ENCODE measurements at regions not wholly inside any gene's neighbourhood (a gene's known extent, or its start where the extent isn't known, plus 50 kb on each side); places are given as distances from the start of the nearest gene placed in this dataset.
A peak's percentile ranks its signal among the peaks of the same experiment; 100 is the strongest.

DNA sequence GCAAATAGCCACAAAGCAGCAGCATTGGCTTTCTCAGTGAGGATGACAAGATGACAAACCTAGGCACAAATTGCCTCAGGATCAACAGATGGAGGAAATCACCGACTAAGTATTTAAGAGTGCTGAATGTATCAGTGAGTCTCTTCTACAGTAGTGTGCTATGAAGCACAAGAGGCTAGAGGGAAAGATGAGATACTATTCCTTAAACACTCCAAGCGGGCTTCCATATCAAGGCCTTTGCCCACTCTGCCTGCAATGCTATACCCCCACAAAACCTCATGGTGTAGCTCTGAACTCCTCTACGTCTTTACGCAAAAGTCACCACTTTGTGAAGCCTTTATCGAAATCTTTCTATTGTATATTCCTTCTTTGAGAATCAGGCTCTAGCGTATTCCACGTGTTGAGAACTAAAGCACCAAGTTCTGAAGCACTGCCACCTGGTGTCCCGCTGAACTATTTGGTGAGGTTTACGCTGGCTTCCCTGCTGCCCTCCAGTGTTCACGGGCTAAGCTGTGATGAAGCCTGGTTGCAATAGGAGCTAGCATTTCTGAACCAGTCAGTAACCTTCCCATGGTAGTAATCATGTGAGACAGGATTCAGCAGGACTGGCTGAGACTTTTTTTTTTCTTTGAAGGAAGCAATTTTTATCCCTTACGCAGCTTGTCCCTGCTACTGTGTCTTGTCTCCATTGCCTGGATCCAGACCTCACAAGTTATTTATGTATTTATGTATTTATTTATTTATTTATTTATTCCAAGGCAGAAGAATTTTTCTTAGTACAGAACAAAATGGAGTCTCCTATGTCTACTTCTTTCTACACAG lies 426.5 kb upstream of the OR4E1 start:
- Mint-ChIP-seq H3K4me3 (no peak overlapping the region), H3K36me3 (ENCODE audit: low read depth) (no peaks in the 10 kb centered on the region), H3K4me1 (peaks cover 56% of the 10 kb centered on the region), H3K9me3 (no peaks in the 10 kb centered on the region), H3K27ac (no peak overlapping the region), H3K27me3 (no peaks in the 10 kb centered on the region)
- POLR2A ChIA-PET = interaction anchor here (0.6 kb wide), 1 partner anchor 53 kb away, joined by 3 read pairs; no protein-coding TSS in a partner anchor
- CTCF ChIA-PET = interaction anchor here (0.9 to 4.2 kb wide), 17 partner anchors 11 to 457 kb away, joined by 3 to 22 read pairs (median 5); no protein-coding TSS in a partner anchor
- DNase-seq = peak; percentile 66

DNA sequence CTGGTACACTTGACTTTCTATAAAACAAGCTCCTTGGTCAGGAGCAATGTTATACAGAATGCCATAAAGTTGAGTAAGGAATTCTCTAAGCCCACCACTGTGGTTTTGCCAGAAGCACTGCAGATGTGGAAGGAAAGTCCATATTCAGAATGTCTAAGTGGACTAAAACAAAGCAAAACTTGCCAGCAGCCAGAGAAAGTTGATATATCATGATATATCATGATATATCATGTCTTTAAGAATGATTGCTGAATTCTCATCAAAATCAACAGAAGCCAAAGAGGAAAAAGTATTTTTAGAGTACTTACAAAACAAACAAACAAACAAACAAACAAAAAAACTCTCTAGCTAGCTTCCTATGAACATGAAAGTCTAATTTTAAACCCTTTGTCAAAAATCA lies 424.8 kb upstream of the OR4E1 start:
- Mint-ChIP-seq H3K27me3 (no peaks in the 10 kb centered on the region), H3K4me3 (no peak overlapping the region), H3K9me3 (no peaks in the 10 kb centered on the region), H3K27ac (peak overlapping the region; percentile 89), H3K36me3 (ENCODE audit: low read depth) (no peaks in the 10 kb centered on the region), H3K4me1 (peaks cover 61% of the 10 kb centered on the region)
- no peak for DNase-seq
- ChIA-PET CTCF (interaction anchor here (0.6 to 4.2 kb wide), 10 partner anchors 12 to 458 kb away, joined by 3 to 22 read pairs (median 4); no protein-coding TSS in a partner anchor), POLR2A (interaction anchor here (0.6 to 3.3 kb wide), 5 partner anchors 9 to 457 kb away, joined by 3 to 14 read pairs (median 3); no protein-coding TSS in a partner anchor)

DNA sequence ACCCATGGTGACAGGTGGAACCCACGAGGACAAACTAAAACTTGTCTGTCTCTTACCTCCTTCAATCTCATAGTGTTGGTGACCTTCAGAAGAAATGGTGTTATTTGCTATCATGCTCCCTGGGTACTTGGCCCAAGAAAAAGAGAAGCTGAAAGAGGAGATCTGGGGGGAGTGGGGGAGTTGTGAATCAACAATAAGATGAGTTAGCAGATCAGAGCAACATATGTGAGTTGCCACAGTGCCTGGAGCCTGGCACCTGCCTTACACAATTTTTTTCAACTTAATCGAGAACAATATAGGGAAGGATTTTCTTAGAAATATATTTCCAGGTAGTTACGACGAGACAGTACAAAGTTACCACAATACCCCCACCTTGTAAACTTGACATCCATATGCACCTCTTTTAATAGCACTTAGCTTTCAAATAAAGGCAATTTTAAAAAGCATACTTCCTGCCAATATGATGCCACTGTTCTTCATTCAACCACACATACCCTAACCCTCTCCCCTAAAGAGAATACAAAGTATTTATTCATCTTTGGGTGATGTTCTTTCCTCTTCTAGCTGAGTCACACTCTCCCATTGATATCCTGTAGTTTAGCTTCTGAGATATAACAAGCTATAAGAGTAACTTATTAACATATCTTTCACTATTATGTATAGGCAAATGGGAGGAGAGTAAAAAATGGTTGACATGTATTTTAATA lies 424.1 kb upstream of the OR4E1 start:
- H3K27me3 Mint-ChIP-seq = no peaks in the 10 kb centered on the region
- H3K4me3 Mint-ChIP-seq = peak overlapping the region; percentile 66
- H3K27ac Mint-ChIP-seq = peak overlapping the region; percentile 89
- H3K36me3 Mint-ChIP-seq (ENCODE audit: low read depth) = no peaks in the 10 kb centered on the region
- POLR2A ChIA-PET = interaction anchor here (0.6 to 3.3 kb wide), 6 partner anchors 8 to 458 kb away, joined by 3 to 14 read pairs (median 3); no protein-coding TSS in a partner anchor
- no peak for DNase-seq
- H3K4me1 Mint-ChIP-seq = peaks cover 64% of the 10 kb centered on the region
- no peaks in the 10 kb centered on the region for H3K9me3 Mint-ChIP-seq
- CTCF ChIA-PET = interaction anchor here (0.6 to 4.2 kb wide), 11 partner anchors 11 to 459 kb away, joined by 3 to 22 read pairs (median 4); no protein-coding TSS in a partner anchor

DNA sequence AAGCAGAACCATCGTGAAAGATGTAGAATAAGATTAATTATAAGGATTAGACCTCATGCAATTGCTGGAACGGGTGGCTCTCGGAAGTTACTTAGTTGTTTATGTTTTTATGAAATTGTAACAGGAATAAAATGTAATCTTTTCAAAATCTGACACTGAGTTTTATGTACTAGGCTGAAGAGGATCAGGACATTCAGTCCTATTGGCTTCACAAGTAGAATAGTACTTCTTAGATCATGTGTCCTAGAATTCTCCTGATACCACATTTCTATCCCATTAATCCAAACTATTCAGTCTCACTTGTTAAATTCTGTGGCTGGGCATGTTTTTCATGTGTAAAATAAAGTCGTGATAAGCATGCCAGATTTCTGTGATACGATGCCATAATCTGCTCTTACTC lies 423.5 kb upstream of the OR4E1 start:
- DNase-seq = no peak
- Mint-ChIP-seq H3K27ac (peak overlapping the region; percentile 89), H3K9me3 (no peaks in the 10 kb centered on the region), H3K27me3 (no peaks in the 10 kb centered on the region), H3K4me1 (peaks cover 64% of the 10 kb centered on the region), H3K36me3 (ENCODE audit: low read depth) (no peaks in the 10 kb centered on the region), H3K4me3 (peak overlapping the region; percentile 66)
- ChIA-PET CTCF (interaction anchor here (1.1 to 4.2 kb wide), 4 partner anchors 10 to 459 kb away, joined by 4 to 19 read pairs (median 8); no protein-coding TSS in a partner anchor), POLR2A (interaction anchor here (1.0 to 3.3 kb wide), 9 partner anchors 26 to 473 kb away, joined by 3 to 14 read pairs (median 4); no protein-coding TSS in a partner anchor)

DNA sequence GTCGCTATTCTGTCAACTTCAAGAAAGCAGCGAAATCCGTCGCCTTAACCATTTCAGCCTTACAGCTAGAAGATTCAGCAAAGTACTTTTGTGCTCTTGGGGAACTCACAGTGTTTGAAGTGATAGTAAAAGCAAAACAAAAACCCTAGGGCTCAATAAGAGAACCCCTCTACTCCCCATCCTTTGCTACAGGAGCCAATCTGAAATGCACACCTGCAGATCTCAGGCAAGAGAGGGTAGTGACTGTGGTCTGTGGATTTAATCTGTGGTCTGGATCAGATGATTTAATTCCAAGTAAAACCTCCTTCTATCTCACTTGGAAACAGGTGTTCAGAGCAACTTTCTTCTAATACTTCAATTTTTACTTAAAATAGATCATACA lies 422.9 kb upstream of the OR4E1 start:
- H3K4me3 Mint-ChIP-seq = peak overlapping the region; percentile 66
- no peaks in the 10 kb centered on the region for H3K27me3 Mint-ChIP-seq
- no peaks in the 10 kb centered on the region for H3K36me3 Mint-ChIP-seq (ENCODE audit: low read depth)
- ChIA-PET POLR2A (interaction anchor here (1.0 to 3.3 kb wide), 10 partner anchors 9 to 473 kb away, joined by 3 to 14 read pairs (median 4); no protein-coding TSS in a partner anchor), CTCF (interaction anchor here (0.7 to 4.2 kb wide), 4 partner anchors 25 to 460 kb away, joined by 3 to 19 read pairs (median 5); no protein-coding TSS in a partner anchor)
- H3K27ac Mint-ChIP-seq = peak overlapping the region; percentile 89
- no peaks in the 10 kb centered on the region for H3K9me3 Mint-ChIP-seq
- peaks cover 64% of the 10 kb centered on the region for H3K4me1 Mint-ChIP-seq
- peak; percentile 36 for DNase-seq

DNA sequence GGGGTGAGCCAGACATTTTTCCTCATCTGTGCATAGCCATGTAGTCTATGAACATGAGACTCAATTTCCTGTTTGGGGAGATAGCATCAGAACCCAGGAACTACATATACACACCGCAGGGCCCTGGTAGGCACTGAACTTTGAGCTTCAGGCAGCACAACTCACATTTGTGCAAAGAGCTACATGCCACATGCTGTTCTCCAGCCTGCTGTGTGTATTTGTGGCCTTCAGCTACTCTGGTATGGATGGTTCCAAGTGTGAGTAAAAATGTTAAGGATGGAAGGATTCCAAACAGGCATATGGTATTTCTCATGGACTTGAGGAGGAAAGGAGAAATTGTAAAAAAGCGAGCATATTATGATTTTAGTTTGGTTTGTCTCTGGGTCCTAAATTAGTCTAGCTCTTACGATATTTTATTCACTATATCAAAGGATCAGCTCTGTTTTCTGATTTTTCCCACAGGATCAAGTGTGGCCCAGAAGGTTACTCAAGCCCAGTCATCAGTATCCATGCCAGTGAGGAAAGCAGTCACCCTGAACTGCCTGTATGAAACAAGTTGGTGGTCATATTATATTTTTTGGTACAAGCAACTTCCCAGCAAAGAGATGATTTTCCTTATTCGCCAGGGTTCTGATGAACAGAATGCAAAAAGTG lies 422.4 kb upstream of the OR4E1 start:
- peak; percentile 44 for DNase-seq
- POLR2A ChIA-PET = interaction anchor here (1.0 to 3.3 kb wide), 10 partner anchors 9 to 474 kb away, joined by 3 to 14 read pairs (median 4); no protein-coding TSS in a partner anchor
- Mint-ChIP-seq H3K27ac (peak overlapping the region; percentile 89), H3K4me3 (peak overlapping the region; percentile 66), H3K9me3 (no peaks in the 10 kb centered on the region), H3K27me3 (no peaks in the 10 kb centered on the region), H3K36me3 (ENCODE audit: low read depth) (no peaks in the 10 kb centered on the region), H3K4me1 (peaks cover 64% of the 10 kb centered on the region)
- CTCF ChIA-PET = interaction anchor here (0.7 to 4.2 kb wide), 4 partner anchors 25 to 460 kb away, joined by 3 to 19 read pairs (median 5); no protein-coding TSS in a partner anchor

DNA sequence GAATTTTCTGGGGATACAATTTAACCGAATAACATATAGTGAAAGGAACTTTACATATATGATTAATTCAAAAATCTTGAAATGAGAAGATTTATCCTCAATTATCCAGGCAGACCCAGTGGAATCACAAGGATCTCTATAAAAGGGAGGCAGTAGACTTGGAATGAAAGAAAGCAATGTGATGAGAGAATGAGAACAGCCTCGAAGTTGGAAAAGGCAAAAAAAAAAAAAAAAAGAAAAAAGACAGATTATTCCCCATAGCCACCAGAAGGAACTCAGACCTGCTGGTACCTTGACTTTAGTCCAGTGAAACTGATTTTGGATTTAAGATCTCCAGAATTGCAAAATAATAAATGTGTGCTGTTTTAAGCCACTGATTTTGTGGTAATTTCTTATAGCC lies 416.3 kb upstream of the OR4E1 start:
- H3K4me3 Mint-ChIP-seq = no peak overlapping the region
- CTCF ChIA-PET = no interaction called here

DNA sequence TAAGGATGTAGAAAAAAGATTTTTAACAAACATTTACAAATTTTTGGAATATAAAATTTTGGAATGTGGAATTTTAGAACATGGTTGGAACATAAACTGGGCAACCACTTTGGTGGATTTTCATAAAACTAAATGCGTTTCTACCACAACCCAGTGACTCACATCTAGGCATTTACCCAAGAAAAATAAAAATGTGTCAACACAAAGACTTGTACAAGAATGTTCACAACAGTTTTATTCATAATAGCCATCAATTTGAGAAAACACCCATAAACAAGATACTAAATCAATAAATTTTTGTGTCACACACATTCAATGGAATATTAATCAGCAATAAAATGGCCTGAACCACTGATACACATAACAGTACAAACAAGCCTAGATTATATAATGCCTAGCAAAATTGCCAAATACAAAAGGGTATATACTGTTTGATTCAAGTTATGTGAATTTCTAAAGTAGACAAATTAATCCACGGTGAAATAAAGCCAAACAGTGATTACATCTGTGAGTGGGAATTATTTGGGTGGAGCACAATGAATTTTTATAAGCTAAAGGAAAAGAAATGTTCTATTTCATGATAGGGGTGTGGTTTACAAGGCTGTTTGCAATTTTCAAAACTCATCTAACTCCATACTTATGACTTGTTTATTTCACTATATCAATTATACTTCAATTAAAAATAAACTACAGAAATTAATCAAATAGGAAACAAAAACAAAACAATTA lies 415.2 kb upstream of the OR4E1 start:
- Mint-ChIP-seq H3K27me3 (no peaks in the 10 kb centered on the region), H3K36me3 (ENCODE audit: low read depth) (no peaks in the 10 kb centered on the region), H3K9me3 (no peaks in the 10 kb centered on the region), H3K4me1 (peaks cover 22% of the 10 kb centered on the region), H3K4me3 (no peak overlapping the region), H3K27ac (no peak overlapping the region)
- POLR2A ChIA-PET = interaction anchor here (1.2 kb wide), 1 partner anchor 9 kb away, joined by 3 read pairs; no protein-coding TSS in a partner anchor
- CTCF ChIA-PET = interaction anchor here (1.4 kb wide), 1 partner anchor 12 kb away, joined by 5 read pairs; no protein-coding TSS in a partner anchor
- DNase-seq = no peak

More for the DNA sequence above, 416.3 kb upstream of the OR4E1 start:
- no peak for DNase-seq
- Mint-ChIP-seq H3K4me1 (peaks cover 21% of the 10 kb centered on the region), H3K9me3 (no peaks in the 10 kb centered on the region), H3K27me3 (no peaks in the 10 kb centered on the region), H3K36me3 (ENCODE audit: low read depth) (no peaks in the 10 kb centered on the region), H3K27ac (no peak overlapping the region)
- POLR2A ChIA-PET = interaction anchor here (1.2 kb wide), 1 partner anchor 8 kb away, joined by 3 read pairs; no protein-coding TSS in a partner anchor

DNA sequence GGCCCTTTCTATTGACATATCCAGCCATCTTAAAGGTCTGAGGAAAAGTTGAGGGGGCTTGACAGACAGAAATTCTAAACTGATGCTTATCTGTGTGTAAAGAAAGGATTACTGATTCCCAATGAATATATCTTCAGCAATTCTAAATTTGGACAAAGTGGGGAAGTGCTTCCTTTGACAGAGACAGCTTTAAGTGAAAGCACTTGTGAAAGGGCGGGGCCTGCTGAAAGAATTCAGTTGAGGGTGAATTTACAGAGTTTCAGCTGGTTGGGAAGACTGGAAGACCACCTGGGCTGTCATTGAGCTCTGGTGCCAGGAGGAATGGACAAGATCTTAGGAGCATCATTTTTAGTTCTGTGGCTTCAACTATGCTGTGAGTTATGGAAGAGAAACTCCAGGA lies 412.5 kb upstream of the OR4E1 start:
- peak overlapping the region; percentile 66 for H3K4me3 Mint-ChIP-seq
- peak overlapping the region; percentile 62 for H3K27ac Mint-ChIP-seq
- ChIA-PET POLR2A (interaction anchor here (1.2 to 1.8 kb wide), 2 partner anchors 456 to 466 kb away, joined by 3 to 4 read pairs; no protein-coding TSS in a partner anchor), CTCF (interaction anchor here (1.0 to 2.5 kb wide), 4 partner anchors 12 to 36 kb away, joined by 3 to 10 read pairs (median 6); no protein-coding TSS in a partner anchor)
- peaks cover 24% of the 10 kb centered on the region for H3K4me1 Mint-ChIP-seq
- DNase-seq = no peak
- H3K9me3 Mint-ChIP-seq = no peaks in the 10 kb centered on the region
- H3K27me3 Mint-ChIP-seq = no peaks in the 10 kb centered on the region
- no peaks in the 10 kb centered on the region for H3K36me3 Mint-ChIP-seq (ENCODE audit: low read depth)

DNA sequence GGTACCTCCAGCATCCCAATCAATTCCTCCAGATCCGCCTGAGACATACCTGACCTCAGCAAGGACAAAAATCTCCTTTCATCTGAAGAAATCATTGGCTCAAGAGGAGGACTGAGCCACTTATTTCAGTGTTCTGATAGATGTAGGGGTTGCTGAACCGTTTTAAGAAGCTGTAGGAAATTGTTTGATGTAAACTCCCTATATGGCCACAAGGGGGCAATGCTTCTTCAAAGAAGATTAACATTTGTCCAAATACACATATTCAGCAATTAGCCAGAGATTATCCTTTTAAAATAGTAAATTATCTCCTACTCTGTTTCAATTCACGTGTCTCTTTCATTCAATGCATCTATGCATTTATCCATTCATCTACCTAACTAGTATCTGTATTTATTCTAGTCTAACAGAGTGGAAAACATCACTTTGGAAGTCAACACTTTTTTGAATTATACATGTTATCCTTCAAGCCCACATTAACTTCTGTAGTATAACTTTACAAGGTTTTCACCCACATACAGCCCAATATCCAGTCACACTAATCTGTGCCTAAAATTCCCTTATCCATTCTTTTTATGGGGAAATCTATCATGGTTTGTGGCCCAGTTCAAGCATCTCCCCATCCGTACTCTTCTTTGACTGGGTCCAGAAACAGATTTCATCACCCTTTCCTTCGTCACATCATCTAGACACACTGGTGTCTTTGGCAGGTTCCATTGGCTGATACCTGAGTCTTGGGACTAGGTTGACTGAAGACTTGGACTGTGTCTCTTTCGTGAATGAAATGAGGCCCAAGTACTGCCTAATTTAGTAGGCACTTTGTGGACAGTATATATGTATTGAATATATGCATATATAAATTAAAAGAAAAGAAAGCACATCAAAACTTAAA lies 411.0 kb upstream of the OR4E1 start:
- Mint-ChIP-seq H3K27ac (peak overlapping the region; percentile 66), H3K36me3 (ENCODE audit: low read depth) (no peaks in the 10 kb centered on the region), H3K4me3 (peak overlapping the region; percentile 56), H3K27me3 (no peaks in the 10 kb centered on the region), H3K4me1 (peaks cover 24% of the 10 kb centered on the region), H3K9me3 (no peaks in the 10 kb centered on the region)
- CTCF ChIA-PET = interaction anchor here (1.0 to 1.9 kb wide), 7 partner anchors 13 to 167 kb away, joined by 3 to 12 read pairs (median 4); no protein-coding TSS in a partner anchor
- POLR2A ChIA-PET = no interaction called here
- no peak for DNase-seq

DNA sequence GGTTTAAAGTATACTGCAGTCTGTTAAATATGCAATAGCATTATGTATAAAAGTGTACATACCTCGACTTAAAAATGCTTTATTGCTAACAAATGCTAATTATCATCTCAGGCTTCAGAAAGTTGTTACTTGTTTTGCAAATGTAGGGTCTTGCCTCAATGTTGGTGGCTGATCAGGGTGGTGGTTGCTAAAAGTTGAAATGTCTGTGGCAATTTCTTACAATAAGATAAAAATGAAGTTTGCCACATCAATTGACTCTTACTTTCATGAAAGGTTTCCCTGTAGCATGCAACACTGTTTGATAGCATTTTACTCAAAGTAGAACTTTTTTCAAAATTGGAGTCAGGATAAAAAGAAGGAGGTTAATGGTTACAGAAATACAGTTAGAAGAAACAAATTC lies 407.7 kb upstream of the OR4E1 start:
- H3K27ac Mint-ChIP-seq = no peak overlapping the region
- no peak overlapping the region for H3K4me3 Mint-ChIP-seq
- no peaks in the 10 kb centered on the region for H3K9me3 Mint-ChIP-seq
- H3K36me3 Mint-ChIP-seq (ENCODE audit: low read depth) = no peaks in the 10 kb centered on the region
- H3K27me3 Mint-ChIP-seq = no peaks in the 10 kb centered on the region
- POLR2A ChIA-PET = no interaction called here
- DNase-seq = no peak
- H3K4me1 Mint-ChIP-seq = peaks cover 26% of the 10 kb centered on the region
- CTCF ChIA-PET = no interaction called here
